GM18511 (cell line): ENCODE measurements at regions not wholly inside any gene's neighbourhood (a gene's known extent, or its start where the extent isn't known, plus 50 kb on each side); places are given as distances from the start of the nearest gene placed in this dataset.
"Not testable (repeated sequence)": the region's sequence is repeated elsewhere in the genome, so short reads cannot be mapped to it uniquely, and the experiment has no call there.

Experiments used
- ATAC-seq: cut with Tn5 transposase; IDR thresholded peaks from one replicate; pipeline ENCODE4 v1.9.1; 2021; ENCODE audit warnings: mild to moderate bottlenecking, moderate library complexity; ENCODE audit not compliant: unreplicated experiment

GRCh38 chr2:66632882-66633281 is 198.0 kb downstream of the MEIS1 start:
- ATAC-seq: not testable (repeated sequence)

GRCh38 chr2:66633631-66634030 is 198.7 kb downstream of the MEIS1 start:
- no peak for ATAC-seq

DNA sequence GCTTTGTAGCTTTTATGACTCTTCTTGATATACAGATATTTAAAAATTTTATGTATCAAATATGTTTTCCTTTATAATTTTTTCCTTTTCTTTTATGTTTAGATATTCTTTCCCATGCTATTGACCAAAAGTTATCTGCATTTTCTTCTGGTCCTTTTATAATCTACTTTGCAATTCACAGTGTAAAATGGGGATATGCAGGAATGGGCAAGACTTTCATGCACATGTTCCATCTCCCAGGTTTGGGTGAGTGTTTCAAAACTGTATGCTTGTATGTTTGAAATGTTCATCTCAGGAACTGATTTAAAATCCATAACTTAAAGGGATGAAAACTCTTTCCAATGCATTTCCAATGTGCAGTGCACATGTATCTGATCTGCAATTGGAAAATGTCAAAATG is 199.9 kb downstream of the MEIS1 start:
- no peak for ATAC-seq

GRCh38 chr2:66641685-66642084 is 206.8 kb downstream of the MEIS1 start:
- no peak for ATAC-seq

DNA sequence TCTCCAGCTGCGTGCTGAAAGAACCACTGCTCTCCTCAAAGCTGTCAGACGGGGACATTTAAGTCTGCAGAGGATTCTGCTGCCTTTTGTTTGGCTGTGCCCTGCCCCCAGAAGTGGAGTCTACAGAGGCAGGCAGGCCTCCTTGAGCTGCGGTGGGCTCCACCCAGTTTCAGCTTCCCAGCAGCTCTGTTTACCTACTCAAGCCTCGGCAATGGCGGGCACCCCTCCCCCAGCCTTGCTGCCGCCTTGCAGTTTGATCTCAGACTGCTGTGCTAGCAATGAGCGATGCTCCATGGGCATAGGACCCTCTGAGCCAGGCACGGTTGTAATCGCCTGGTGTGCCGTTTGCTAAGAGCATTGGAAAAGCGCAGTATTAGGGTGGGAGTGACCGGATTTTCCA is 213.2 kb downstream of the MEIS1 start:
- ATAC-seq: not testable (repeated sequence)

GRCh38 chr2:66649006-66649405 is 214.1 kb downstream of the MEIS1 start:
- no peak for ATAC-seq

DNA sequence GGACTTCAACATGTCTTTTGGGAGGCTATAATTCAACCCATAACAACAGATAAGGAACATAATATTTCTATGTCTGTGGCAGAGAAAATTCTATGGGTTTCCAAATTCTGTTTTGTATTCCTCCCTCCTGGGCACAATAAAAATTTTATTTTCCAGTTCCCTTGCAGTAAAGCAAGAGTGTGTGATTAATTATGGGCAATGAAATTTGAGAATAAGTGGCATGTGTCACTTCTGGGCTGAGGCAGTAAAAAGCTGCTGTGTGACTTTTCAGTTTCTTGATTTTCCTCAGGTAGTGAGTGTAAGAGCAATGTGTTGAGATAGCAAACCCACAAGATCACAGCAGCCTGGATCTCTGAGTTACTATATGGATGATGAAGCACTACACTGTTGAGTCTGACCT is 216.4 kb downstream of the MEIS1 start:
- no peak for ATAC-seq

DNA sequence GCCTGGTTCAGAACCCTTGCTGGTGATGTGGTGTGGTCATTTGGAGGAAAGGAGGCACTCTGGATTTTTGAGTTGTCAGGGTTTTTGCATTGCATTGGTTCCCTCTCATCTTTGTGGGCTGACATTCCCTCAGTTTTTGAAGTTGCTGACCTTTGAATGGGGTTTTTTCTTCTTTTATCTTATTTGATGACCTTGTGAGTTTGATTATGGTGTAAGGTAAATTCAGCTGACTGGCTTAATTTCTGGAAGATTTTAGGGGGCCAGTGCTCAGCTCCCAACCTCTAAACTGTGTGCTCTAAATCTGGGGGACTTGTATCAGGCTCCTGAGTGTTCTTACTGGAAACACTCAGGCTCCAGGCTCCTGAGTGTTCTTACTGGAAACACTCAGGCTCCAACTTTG is 225.9 kb downstream of the MEIS1 start:
- no peak for ATAC-seq

DNA sequence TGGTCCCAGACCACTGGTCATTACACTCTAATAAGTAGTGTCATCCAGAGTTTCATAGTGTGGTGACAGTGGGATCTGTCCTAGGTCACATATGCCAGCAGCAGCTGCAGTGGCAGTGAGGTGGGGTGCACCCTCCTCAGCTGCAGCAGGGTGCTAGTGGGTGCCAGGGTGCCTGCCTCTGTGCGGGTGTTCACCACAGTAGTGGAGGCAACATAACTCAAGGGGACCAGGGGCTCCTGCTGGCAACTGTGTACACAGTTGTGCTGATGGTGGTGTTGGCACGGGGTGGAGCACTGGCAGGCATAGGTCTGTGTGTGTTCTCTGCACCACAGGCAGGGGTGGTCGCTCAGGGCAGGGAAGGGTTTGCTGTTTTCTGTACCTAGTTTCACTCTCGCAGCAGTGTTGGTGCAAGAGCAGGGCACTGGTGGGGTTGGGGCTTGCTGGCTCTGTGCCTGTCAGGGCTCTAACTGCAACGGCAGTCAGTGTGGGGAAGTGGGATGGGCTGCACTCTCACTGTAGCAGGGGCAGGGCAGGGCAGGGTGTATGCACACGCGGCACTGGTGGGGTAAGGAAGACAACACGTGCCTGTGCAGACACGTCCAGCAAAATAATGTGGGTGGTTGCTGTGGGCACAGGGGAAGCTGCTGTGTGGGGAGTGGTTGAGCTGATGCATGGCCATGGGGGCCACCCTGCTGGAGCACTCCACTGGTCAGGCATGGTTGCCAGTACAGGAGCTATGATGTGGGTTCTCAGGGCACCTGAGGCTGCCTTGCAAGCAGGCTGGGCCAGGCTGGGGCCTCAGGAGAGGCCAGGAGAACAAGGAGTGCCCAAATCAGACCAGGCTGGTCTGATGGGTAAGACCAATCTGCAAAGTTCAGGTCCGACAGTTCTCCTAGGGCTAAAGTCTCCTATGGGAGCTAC is 226.6 kb downstream of the MEIS1 start:
- ATAC-seq: no peak

- no peak for ATAC-seq
These were observed 230.4 kb downstream of the MEIS1 start for GRCh38 chr2:66665124-66665984.

DNA sequence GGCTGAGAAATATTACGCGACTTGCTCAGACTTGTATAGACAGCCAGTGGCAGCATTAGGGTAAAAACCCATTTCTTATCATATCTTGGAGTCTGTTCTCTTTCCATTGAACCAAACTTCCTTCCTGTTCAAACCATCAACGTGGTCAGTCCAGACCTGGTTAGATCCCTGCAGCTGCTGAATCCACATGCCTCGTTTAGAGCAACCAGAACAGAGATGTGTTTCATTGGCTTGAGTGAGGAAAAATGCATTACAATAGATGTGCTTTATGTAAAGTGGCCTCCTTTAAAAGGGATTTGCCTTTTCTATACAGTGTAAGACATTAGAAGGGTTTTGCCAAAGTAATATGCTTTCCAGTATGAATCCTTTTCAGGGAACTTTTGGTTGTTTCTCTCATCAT is 232.4 kb downstream of the MEIS1 start:
- no peak for ATAC-seq

GRCh38 chr2:66673286-66673685 is 238.4 kb downstream of the MEIS1 start:
- ATAC-seq: no peak

- ATAC-seq: no peak
These were observed 239.2 kb downstream of the MEIS1 start for GRCh38 chr2:66674087-66674486.

- ATAC-seq: no peak
These were observed 240.7 kb downstream of the MEIS1 start for GRCh38 chr2:66675591-66675990.

GRCh38 chr2:66679442-66679841 is 244.5 kb downstream of the MEIS1 start:
- no peak for ATAC-seq

GRCh38 chr2:66682476-66682875 is 247.6 kb downstream of the MEIS1 start:
- no peak for ATAC-seq

- no peak for ATAC-seq
These were observed 248.1 kb downstream of the MEIS1 start for GRCh38 chr2:66683064-66683463.

- ATAC-seq: no peak
These were observed 248.7 kb downstream of the MEIS1 start for GRCh38 chr2:66683599-66683998.

DNA sequence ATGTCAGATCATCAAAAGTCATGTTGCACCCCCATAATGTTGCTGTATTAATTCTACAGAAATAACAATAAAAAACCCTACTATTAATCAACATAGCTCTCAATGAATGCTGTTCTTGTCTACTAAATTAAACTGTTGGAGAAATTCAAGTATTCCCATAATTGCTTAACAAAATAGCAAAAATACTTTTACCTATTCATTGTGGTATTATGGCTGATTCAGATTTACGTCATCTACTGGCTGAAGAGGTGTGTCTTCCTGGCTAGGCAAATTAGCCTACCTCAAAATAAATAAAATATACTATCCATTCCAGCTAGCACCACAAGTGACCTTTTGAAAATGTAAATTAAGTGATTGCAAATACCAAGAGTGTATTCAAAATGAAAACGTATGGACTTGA is 249.4 kb downstream of the MEIS1 start:
- ATAC-seq: no peak

DNA sequence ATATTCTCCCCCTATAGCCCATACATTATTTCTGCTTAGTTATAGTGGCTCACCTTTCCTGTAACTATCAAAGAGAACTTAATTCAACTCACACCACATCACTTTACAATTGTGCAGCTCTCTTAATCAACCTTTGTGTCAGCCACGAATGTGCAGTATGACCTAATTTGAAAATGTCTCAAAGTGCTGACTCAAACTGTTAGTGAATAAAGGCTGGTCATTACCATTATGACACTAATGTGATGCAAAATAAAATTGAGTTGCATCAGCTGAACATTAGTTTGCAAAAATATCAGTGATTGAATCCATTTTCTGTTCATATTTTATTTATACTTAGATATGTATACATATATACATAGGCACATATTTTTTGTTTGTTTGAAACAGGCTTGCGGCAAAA is 251.8 kb downstream of the MEIS1 start:
- ATAC-seq: no peak

DNA sequence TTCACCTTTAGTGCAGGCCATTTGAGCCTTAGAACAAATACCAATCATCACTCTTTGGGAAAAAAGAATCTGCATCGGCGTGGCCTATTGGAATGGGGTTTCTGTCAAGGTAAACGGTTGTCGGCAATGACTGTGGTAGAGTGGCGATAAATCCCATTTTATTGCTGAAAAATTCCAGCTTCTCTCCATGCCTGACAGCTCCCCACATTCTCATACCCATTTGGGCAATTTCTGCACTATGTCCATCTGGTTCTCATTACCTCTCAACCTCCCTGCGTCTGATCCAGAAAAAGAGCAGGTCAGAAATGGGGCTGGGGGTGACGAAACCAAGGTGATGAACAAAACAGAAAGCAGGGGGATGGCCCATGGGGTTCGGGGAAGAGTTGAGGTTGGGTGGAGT is 254.0 kb downstream of the MEIS1 start:
- ATAC-seq: no peak
